Activated T-cell treated with anti-CD3 and anti-CD28 coated beads, Interleukin-2, amount 50 U/mL, for 72 hours (primary cell): ENCODE measurements at regions not wholly inside any gene's neighbourhood (a gene's known extent, or its start where the extent isn't known, plus 50 kb on each side); places are given as distances from the start of the nearest gene placed in this dataset.
"Not testable (repeated sequence)": the region's sequence is repeated elsewhere in the genome, so short reads cannot be mapped to it uniquely, and the experiment has no call there.

Experiments
- ATAC-seq, 2 donors: fragments of 150-1000 bp; cut with Tn5 transposase; replicated peaks in 1 of 2; 2 replicates each; pipeline ENCODE4 v1.10.0; 2021; ENCODE audit warnings: moderate library complexity in 2 of 2, mild to moderate bottlenecking in 1 of 2
- DNase-seq, 2 donors: peaks; one replicate each; pipeline ENCODE4 v3.0.0; 2021 to 2022; ENCODE audit warnings: mixed read lengths in 1 of 2
- H3K27ac Mint-ChIP-seq: one replicate; pipeline ENCODE4 v1.8.0; 2022; ENCODE audit warnings: mild to moderate bottlenecking, moderate library complexity, mixed read lengths
- H3K27me3 Mint-ChIP-seq: one replicate; pipeline ENCODE4 v1.8.0; 2022; ENCODE audit warnings: low read depth, mixed read lengths
- H3K36me3 Mint-ChIP-seq, 2 donors: one replicate each; pipeline ENCODE4 v1.8.0; 2022; ENCODE audit warnings: mixed read lengths in 2 of 2, mild to moderate bottlenecking in 1 of 2; ENCODE audit not compliant: insufficient read depth in 2 of 2
- H3K4me1 Mint-ChIP-seq: one replicate; pipeline ENCODE4 v1.8.0; 2022; ENCODE audit warnings: low read depth, mixed read lengths
- H3K4me3 Mint-ChIP-seq, 2 donors: one replicate each; pipeline ENCODE4 v1.8.0; 2022; ENCODE audit warnings: mild to moderate bottlenecking in 2 of 2, mixed read lengths in 2 of 2, moderate library complexity in 2 of 2
- H3K9me3 Mint-ChIP-seq, 2 donors: one replicate each; pipeline ENCODE4 v1.8.0; 2022; ENCODE audit warnings: mixed read lengths in 2 of 2

DNA sequence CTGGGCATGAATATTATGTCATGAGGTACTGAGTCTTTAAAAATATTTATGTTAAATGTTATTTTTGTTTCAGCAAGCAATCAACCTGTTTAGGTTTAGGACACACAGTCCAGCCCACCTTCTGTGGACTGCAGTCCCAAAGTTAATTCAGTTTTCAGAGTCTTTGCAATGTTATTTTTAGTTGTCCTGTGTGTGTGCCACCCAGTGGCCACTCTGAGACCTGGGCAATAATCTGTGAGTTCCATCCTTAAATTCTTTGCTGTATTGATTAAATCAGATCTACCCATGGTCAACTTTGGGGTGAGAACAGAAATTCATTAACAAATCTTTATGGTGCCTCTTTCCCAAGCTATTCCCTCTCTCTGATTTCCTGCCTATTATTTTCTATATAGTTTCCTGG, 415.1 kb downstream of the CCSER2 start:
- no peaks in the 10 kb centered on the region for H3K4me1 Mint-ChIP-seq
- no peak overlapping the region for H3K27ac Mint-ChIP-seq
- H3K4me3 Mint-ChIP-seq: no peak overlapping the region
- no peaks in the 10 kb centered on the region for H3K36me3 Mint-ChIP-seq
- peaks cover 0 to 1% of the 10 kb centered on the region in 2 donors for H3K9me3 Mint-ChIP-seq
- DNase-seq (no peak), ATAC-seq (no peak)
- no peaks in the 10 kb centered on the region for H3K27me3 Mint-ChIP-seq

DNA sequence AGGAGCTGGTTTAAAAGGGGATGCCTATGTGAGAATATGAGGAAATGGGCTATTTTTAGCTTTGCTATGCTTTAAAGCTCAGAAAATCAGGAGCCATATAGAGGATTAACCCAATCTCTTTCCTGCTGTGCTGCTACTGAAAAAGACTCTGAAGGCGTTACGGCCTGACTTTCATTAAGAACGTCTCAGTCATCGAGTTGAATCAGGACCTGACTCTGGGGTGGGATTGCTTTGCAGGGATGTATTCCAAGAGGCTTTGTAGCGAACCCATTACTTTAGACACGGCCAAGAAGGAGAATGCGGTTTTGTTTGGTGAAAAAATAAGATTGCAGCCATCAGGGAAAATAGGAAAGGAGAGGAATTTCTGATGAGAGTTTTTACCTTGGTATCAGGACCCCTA, 426.9 kb downstream of the CCSER2 start:
- ATAC-seq (no peak), DNase-seq (no peak)
- H3K36me3 Mint-ChIP-seq: no peaks in the 10 kb centered on the region
- no peaks in the 10 kb centered on the region for H3K4me1 Mint-ChIP-seq
- H3K4me3 Mint-ChIP-seq: no peak overlapping the region
- H3K9me3 Mint-ChIP-seq: no peaks in the 10 kb centered on the region
- no peak overlapping the region for H3K27ac Mint-ChIP-seq
- H3K27me3 Mint-ChIP-seq: no peaks in the 10 kb centered on the region

DNA sequence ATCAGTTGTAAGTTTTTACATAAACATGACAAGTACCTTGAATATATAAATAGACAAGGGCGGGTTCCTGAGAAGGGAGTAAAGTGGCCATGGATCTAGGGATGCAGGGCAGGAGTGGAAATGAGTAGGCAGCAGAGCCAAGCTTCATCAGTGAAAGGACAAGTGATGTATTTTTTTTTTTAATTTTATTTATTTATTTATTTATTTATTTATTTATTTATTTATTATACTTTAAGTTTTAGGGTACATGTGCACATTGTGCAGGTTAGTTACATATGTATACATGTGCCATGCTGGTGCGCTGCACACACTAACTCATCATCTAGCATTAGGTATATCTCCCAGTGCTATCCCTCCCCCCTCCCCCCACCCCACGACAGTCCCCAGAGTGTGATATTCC, 428.3 kb downstream of the CCSER2 start:
- H3K4me3 Mint-ChIP-seq, H3K36me3 Mint-ChIP-seq, H3K27me3 Mint-ChIP-seq, DNase-seq, H3K9me3 Mint-ChIP-seq, H3K4me1 Mint-ChIP-seq, H3K27ac Mint-ChIP-seq, ATAC-seq: not testable (repeated sequence)

DNA sequence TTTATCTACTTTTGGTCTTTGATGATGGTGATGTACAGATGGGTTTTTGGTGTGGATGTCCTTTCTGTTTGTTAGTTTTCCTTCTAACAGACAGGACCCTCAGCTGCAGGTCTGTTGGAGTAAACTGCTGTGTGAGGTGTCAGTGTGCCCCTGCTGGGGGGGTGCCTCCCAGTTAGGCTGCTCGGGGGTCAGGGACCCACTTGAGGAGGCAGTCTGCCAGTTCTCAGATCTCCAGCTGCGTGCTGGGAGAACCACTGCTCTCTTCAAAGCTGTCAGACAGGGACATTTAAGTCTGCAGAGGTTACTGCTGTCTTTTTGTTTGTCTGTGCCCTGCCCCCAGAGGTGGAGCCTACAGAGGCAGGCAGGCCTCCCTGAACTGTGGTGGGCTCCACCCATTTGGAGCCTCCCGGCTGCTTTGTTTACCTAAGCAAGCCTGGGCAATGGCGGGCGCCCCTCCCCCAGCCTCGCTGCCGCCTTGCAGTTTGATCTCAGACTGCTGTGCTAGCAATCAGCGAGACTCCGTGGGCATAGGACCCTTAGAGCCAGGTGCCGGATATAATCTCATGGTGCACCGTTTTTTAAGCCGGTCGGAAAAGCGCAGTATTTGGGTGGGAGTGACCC, 433.7 kb downstream of the CCSER2 start:
- not testable (repeated sequence) for H3K4me1 Mint-ChIP-seq, H3K9me3 Mint-ChIP-seq, H3K27ac Mint-ChIP-seq, H3K36me3 Mint-ChIP-seq, ATAC-seq, H3K4me3 Mint-ChIP-seq, DNase-seq, H3K27me3 Mint-ChIP-seq

DNA sequence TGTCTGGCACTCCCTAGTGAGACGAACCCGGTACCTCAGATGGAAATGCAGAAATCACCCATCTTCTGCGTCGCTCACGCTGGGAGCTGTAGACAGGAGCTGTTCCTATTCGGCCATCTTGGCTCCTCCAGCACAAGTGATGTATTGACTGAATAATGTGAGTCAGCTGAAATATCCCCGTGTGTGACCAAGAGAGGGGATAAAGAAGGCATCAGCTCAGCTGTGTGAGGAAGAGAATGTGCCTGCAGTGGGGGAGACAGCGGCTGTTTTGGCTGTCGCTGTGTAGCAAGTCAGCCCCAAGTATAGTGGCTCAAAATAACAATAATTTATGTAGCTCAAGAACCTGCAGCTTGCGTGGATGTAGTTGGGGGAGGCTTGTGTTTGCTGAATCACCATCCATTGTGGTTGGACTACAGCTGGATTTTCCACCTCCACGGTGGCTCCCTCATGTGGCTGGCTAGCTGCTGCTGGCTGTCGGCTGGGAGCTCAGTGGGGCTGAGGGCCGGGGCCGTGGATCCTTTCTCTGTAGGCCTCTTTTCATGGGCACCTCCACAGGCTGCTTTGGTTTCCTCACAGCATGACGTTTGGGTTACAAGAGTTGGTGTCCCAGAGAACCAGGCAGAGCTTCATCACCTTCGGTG, 434.5 kb downstream of the CCSER2 start:
- H3K27me3 Mint-ChIP-seq: no peaks in the 10 kb centered on the region
- no peak overlapping the region for H3K27ac Mint-ChIP-seq
- no peaks in the 10 kb centered on the region for H3K4me1 Mint-ChIP-seq
- no peak overlapping the region for H3K4me3 Mint-ChIP-seq
- no peak for DNase-seq
- no peaks in the 10 kb centered on the region for H3K36me3 Mint-ChIP-seq
- ATAC-seq: no peak
- no peaks in the 10 kb centered on the region for H3K9me3 Mint-ChIP-seq

DNA sequence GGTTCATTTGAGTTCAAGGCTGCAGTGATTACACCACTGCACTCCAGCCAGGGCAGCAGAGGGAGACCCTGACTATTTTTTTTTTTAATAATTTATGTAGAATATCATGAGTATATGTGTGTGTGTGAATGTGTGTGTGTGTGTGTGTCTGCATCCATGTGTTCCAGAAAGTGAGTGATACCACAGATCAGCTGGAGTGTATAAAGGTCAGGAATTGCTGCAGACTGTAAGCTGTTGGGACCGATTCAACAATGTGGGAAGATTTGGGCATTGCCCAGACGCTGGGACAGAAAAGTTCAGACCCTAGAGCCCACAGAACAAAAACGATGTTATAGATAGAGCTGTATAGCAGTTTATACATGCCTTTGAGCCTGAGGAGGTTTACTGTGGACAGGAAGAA, 435.6 kb downstream of the CCSER2 start:
- ATAC-seq: no peak
- DNase-seq: no peak
- Mint-ChIP-seq H3K9me3 (no peaks in the 10 kb centered on the region), H3K4me3 (no peak overlapping the region), H3K4me1 (no peaks in the 10 kb centered on the region), H3K27ac (no peak overlapping the region), H3K27me3 (no peaks in the 10 kb centered on the region), H3K36me3 (no peaks in the 10 kb centered on the region)

DNA sequence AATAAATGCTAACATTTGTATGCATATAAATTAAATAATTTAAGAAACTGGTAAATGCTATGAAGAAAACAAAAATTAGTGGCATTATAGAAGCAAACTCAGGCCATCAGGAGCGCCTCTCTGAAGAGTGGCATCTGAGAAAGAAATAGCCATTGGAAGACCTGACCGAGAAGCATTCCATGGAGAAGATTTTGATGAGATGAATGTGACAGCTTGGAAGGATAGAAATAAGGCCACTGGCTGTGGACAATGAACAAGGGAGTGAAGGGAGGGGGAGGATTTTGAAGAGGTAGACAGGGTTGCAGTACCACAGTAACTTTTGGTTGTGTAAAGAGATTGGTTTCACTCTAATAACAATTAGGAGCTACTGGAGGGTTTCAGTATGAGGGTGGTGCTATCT, 436.7 kb downstream of the CCSER2 start:
- no peak for ATAC-seq
- Mint-ChIP-seq H3K4me3 (no peak overlapping the region), H3K27me3 (no peaks in the 10 kb centered on the region), H3K27ac (no peak overlapping the region), H3K4me1 (no peaks in the 10 kb centered on the region), H3K9me3 (no peaks in the 10 kb centered on the region), H3K36me3 (no peaks in the 10 kb centered on the region)
- no peak for DNase-seq

DNA sequence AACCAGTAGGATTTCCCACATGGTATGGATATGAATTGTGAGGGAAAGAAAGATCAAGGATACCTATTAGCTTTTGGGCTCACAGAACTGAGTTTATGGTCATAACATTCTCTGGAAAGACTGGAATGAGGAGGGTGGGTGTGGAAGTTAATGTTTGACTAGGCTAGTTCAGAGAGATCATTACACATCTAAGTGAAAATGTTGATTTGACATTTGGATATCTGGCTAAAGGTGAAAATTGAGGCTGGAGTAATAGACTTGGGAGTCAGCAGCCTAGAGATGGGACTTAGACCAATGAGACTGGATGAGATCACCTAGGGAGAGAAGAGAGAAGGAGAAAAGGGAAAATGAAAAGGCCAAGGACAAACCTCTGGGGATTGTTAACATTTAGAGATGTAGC, 437.3 kb downstream of the CCSER2 start:
- H3K9me3 Mint-ChIP-seq: no peaks in the 10 kb centered on the region
- H3K27ac Mint-ChIP-seq: no peak overlapping the region
- H3K4me1 Mint-ChIP-seq: no peaks in the 10 kb centered on the region
- H3K4me3 Mint-ChIP-seq: no peak overlapping the region
- H3K27me3 Mint-ChIP-seq: no peaks in the 10 kb centered on the region
- DNase-seq: no peak
- no peaks in the 10 kb centered on the region for H3K36me3 Mint-ChIP-seq
- ATAC-seq: no peak

DNA sequence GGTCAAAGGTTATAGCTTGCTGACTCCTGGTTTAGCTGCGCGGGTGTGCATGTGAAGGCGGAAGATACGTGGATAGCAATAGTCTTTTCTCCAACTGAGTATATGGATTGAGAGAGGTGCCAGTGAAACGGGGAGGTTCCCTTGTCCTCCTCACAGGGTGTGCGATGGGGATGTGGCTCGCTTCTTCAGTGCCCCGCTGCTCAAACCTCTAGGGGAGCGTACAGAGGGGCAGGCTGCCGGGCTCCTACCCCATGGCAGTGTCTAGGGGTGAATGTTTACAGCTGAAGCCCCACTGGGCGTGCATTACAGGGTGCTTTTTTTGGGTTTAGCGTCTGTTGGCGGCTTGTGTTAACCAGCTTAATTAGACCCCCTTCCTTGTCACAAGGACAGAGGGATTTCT, 438.5 kb downstream of the CCSER2 start:
- H3K27me3 Mint-ChIP-seq: no peaks in the 10 kb centered on the region
- H3K4me3 Mint-ChIP-seq: no peak overlapping the region
- no peaks in the 10 kb centered on the region for H3K9me3 Mint-ChIP-seq
- no peaks in the 10 kb centered on the region for H3K4me1 Mint-ChIP-seq
- DNase-seq (no peak), ATAC-seq (no peak)
- no peak overlapping the region for H3K27ac Mint-ChIP-seq
- H3K36me3 Mint-ChIP-seq: no peaks in the 10 kb centered on the region

DNA sequence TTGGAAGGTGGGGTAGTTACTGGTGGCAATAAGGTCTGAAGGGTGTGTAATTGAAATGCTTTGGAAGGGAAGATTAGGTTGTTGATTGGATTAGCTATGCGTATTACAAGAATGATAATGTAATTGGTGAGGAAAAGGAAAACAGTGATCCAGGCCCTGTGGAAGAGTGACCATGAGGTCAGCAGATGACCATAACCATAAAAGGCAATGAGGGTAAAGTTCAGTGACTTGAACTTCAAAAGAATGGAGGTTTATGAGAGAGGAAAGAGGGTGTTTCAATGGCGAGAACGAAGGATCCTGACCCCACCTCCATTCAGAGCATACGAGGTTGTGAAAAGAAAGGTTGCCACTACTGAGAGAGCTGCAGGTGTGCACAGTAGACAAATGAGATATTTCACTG, 439.7 kb downstream of the CCSER2 start:
- Mint-ChIP-seq H3K4me3 (no peak overlapping the region), H3K9me3 (no peaks in the 10 kb centered on the region), H3K36me3 (no peaks in the 10 kb centered on the region), H3K4me1 (no peaks in the 10 kb centered on the region), H3K27ac (no peak overlapping the region), H3K27me3 (no peaks in the 10 kb centered on the region)
- DNase-seq: no peak
- ATAC-seq: no peak

DNA sequence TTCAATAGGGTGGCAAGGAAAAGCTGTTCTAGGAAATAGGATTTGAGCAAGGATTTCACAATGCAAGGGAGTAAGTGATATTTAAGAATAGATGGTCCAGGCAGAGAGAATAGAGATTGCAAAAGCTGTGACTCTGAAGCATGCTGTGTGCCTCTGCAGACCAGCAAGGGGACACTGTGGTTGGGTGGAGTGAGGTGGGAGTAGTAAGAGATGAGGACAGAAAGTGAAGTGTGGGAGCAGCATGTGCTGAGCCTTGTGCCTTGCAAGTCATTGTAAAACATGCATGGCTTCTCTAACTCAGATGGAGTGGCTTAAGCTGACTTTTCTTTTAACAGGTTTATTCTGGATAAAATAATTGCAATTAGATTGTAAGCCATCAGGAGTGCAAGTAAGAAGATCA, 442.4 kb downstream of the CCSER2 start:
- Mint-ChIP-seq H3K4me3 (no peak overlapping the region), H3K27ac (no peak overlapping the region), H3K9me3 (no peaks in the 10 kb centered on the region), H3K4me1 (no peaks in the 10 kb centered on the region), H3K36me3 (no peaks in the 10 kb centered on the region), H3K27me3 (no peaks in the 10 kb centered on the region)
- DNase-seq: no peak
- ATAC-seq: no peak

DNA sequence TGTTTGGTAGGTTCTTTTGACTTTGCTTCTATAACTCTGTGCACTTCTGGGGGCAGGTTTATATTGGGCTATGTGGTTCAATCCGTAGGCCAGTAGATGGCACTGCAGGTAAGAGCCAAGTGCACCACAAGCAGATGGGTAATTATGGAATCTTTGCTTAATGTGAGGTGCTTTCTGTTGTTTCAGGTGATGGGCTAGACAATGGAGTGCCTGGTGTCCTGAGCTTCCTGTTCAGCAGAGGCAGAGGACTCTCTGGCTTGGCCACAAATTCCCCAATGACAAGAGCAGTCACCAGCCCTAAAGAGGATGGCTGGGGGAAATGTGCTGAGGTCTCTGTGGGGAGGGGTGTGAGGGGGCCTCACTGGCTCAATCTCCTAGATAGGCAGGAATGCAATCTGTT, 455.0 kb downstream of the CCSER2 start:
- H3K9me3 Mint-ChIP-seq: no peaks in the 10 kb centered on the region
- H3K27ac Mint-ChIP-seq: no peak overlapping the region
- no peaks in the 10 kb centered on the region for H3K4me1 Mint-ChIP-seq
- ATAC-seq (peak in 1 of 2 donors; percentile 32), DNase-seq (no peak)
- H3K36me3 Mint-ChIP-seq: no peaks in the 10 kb centered on the region
- H3K4me3 Mint-ChIP-seq: no peak overlapping the region
- no peaks in the 10 kb centered on the region for H3K27me3 Mint-ChIP-seq

DNA sequence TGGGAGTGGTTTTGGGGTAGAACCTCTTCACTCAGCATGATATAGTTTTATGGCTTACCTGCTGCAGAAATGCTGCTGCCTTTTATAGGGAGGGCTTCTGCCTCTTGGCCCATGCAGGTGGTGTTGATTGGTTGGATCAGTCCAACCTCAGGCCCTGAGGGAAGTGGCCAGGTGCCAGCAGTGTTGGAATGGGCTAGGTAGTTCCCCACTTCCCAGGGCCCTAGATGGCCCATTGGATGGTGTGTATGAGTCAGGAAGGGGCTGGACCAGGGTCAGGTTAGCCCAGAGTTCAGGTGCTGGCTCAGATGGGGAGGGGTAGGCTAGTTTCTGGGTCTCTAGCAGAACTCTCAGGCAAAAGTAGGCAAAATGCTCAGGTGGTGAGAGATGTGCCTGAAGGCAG, 455.5 kb downstream of the CCSER2 start:
- no peaks in the 10 kb centered on the region for H3K27me3 Mint-ChIP-seq
- ATAC-seq (no peak), DNase-seq (no peak)
- no peaks in the 10 kb centered on the region for H3K4me1 Mint-ChIP-seq
- H3K27ac Mint-ChIP-seq: no peak overlapping the region
- no peak overlapping the region for H3K4me3 Mint-ChIP-seq
- H3K9me3 Mint-ChIP-seq: no peaks in the 10 kb centered on the region
- no peaks in the 10 kb centered on the region for H3K36me3 Mint-ChIP-seq

DNA sequence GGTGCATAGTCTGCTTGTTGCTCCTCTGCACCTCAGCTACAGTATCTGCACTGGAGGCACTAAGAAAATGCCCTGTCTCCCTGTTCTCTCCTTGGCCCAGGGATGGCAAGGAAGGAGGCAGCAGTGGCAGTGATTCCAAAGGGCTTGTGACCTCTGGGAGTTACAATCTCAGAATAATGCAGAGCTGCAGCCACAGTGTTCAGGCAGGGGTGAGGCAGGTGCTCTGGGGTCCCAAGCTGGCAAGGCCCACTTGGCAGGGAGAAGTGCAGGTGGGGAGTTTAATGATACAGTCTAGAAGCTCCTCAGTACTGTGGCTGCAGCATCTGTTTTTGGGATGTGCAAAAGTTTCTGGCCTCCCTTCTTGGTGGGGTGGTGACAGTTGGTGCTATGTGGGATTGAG, 456.4 kb downstream of the CCSER2 start:
- Mint-ChIP-seq H3K4me3 (no peak overlapping the region), H3K27ac (no peak overlapping the region), H3K4me1 (no peaks in the 10 kb centered on the region), H3K27me3 (no peaks in the 10 kb centered on the region), H3K9me3 (no peaks in the 10 kb centered on the region), H3K36me3 (no peaks in the 10 kb centered on the region)
- DNase-seq (no peak), ATAC-seq (no peak)
